GM19239 (cell line): ENCODE measurements at regions not wholly inside any gene's neighbourhood (a gene's known extent, or its start where the extent isn't known, plus 50 kb on each side); places are given as distances from the start of the nearest gene placed in this dataset.
"Not testable (repeated sequence)": the region's sequence is repeated elsewhere in the genome, so short reads cannot be mapped to it uniquely, and the experiment has no call there.

Experiments used
- DNase-seq: peaks from one replicate; pipeline ENCODE4 v3.0.0; 2011; ENCODE audit warnings: low spot score; ENCODE audit not compliant: insufficient read length
- FAIRE-seq: peaks from 2 replicates; lab custom pipeline; 2011; peaks lifted over from hg19 to GRCh38; lab: Jason Lieb, UNC

GRCh38 chr4:63348735-63349673 is 1060.2 kb downstream of the TECRL start:
- FAIRE-seq, result no peak
- DNase-seq, result no peak

- DNase-seq, result no peak
- FAIRE-seq, result no peak
These were observed 1084.1 kb downstream of the TECRL start for GRCh38 chr4:63325140-63325539.

- FAIRE-seq (no peak), DNase-seq (no peak)
These were observed 1092.6 kb downstream of the TECRL start for GRCh38 chr4:63316633-63317032.

GRCh38 chr4:63315651-63316050 is 1093.6 kb downstream of the TECRL start:
- FAIRE-seq, result no peak

GRCh38 chr4:63308697-63309096 is 1100.6 kb downstream of the TECRL start:
- no peak for FAIRE-seq
- no peak for DNase-seq

More at GRCh38 chr4:63315651-63316050, 1093.6 kb downstream of the TECRL start:
- no peak for DNase-seq

- no peak for DNase-seq
- FAIRE-seq, result no peak
These were observed 1106.5 kb downstream of the TECRL start for GRCh38 chr4:63302792-63303191.

GRCh38 chr4:63302078-63302477 is 1107.2 kb downstream of the TECRL start:
- DNase-seq (no peak), FAIRE-seq (no peak)

GRCh38 chr4:63296773-63297172 is 1112.5 kb downstream of the TECRL start:
- DNase-seq (no peak), FAIRE-seq (no peak)

- FAIRE-seq (no peak), DNase-seq (no peak)
These were observed 1133.8 kb downstream of the TECRL start for GRCh38 chr4:63275491-63275890.

GRCh38 chr4:63269156-63269555 is 1140.1 kb downstream of the TECRL start:
- FAIRE-seq (no peak), DNase-seq (no peak)

- DNase-seq (no peak), FAIRE-seq (no peak)
These were observed 1175.6 kb downstream of the TECRL start for GRCh38 chr4:63233671-63234070.

- DNase-seq, result no peak
- FAIRE-seq, result no peak
These were observed 1177.2 kb downstream of the TECRL start for GRCh38 chr4:63232058-63232457.

GRCh38 chr4:63226229-63226628 is 1183.0 kb downstream of the TECRL start:
- no peak for DNase-seq
- no peak for FAIRE-seq

- no peak for FAIRE-seq
These were observed 1186.8 kb downstream of the TECRL start for GRCh38 chr4:63222466-63222865.

GRCh38 chr4:63221477-63221876 is 1187.8 kb downstream of the TECRL start:
- DNase-seq (no peak), FAIRE-seq (no peak)

More at GRCh38 chr4:63222466-63222865, 1186.8 kb downstream of the TECRL start:
- no peak for DNase-seq

GRCh38 chr4:63218856-63219255 is 1190.4 kb downstream of the TECRL start:
- FAIRE-seq (no peak), DNase-seq (no peak)

- no peak for DNase-seq
- FAIRE-seq, result no peak
These were observed 1195.2 kb downstream of the TECRL start for GRCh38 chr4:63214076-63214475.

GRCh38 chr4:63211776-63212479 is 1197.3 kb downstream of the TECRL start:
- DNase-seq, result no peak
- no peak for FAIRE-seq

- no peak for FAIRE-seq
These were observed 1197.9 kb downstream of the TECRL start for GRCh38 chr4:63211375-63211774.

GRCh38 chr4:63193029-63193428 is 1216.2 kb downstream of the TECRL start:
- DNase-seq, FAIRE-seq: not testable (repeated sequence)

More at GRCh38 chr4:63211375-63211774, 1197.9 kb downstream of the TECRL start:
- DNase-seq, result no peak

- DNase-seq (no peak), FAIRE-seq (no peak)
These were observed 1237.9 kb downstream of the TECRL start for GRCh38 chr4:63171341-63171740.
